Astrocyte of the cerebellum (primary cell): ENCODE measurements at regions not wholly inside any gene's neighbourhood (a gene's known extent, or its start where the extent isn't known, plus 50 kb on each side); places are given as distances from the start of the nearest gene placed in this dataset.

Source experiments
- DNase-seq: peaks from one replicate; pipeline ENCODE4 v3.0.0-alpha.2; 2011; ENCODE audit warnings: low read depth
- H3K4me3 ChIP-seq: 2 replicates; pipeline ENCODE4 v1.5.1; 2011; ENCODE audit warnings: mild to moderate bottlenecking, low read depth, low read length, moderate library complexity
- CTCF ChIP-seq: IDR thresholded peaks from 2 replicates; pipeline ENCODE4 v1.5.1; 2012; ENCODE audit warnings: low read length, low read depth, moderate library complexity, mild to moderate bottlenecking; ENCODE audit errors: missing control alignments
- in situ Hi-C: cut with HindIII; loops from 2 replicates; pipeline ENCODE4 v1.10.0; 2017; ENCODE audit warnings: low sequenced_read_pairs

- in situ Hi-C loops, result loop anchor here (10.0 kb wide), 1 partner anchor 605 kb away; no protein-coding TSS in a partner anchor
- no peak for DNase-seq
- no peak for TF ChIP-seq CTCF
- no peak overlapping the region for H3K4me3 ChIP-seq
Measured at GRCh38 chr21:14879458-14879857, 185.3 kb downstream of the NRIP1 start.

GRCh38 chr21:14878971-14879370, 185.8 kb downstream of the NRIP1 start:
- DNase-seq, result no peak
- H3K4me3 ChIP-seq, result no peak overlapping the region
- in situ Hi-C loops, result loop anchor here (10.0 kb wide), 1 partner anchor 606 kb away; no protein-coding TSS in a partner anchor
- no peak for TF ChIP-seq CTCF

DNA sequence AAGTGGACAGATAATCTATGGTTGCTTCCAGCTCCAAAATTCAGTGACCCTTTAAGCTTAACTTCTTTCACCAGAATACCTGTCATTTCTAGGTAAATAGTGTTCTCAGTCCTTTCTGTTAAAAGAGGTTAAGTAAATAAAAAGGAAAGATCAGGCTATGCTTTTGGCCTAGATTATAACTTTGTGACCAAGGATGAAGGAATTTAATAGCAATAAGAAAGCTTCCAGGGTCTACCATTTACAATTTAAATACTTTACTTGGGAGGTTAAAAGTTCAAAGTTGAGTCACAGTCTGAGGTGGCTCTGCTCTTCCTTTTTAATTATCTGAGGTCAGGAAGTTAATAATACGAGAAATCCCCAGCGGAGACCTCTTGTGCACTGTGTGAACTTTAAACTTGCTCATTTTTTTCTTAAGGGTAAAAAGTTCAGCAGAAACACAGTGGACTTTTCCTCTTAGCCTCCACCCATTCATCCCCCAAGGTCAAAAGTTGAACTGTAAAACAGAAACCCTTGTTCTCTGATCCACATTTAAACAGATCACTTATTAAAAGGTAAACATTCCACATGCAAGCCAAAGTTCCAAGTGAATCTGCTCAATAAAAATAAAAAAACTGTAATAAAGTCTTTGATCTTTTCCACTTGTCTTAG, 187.1 kb downstream of the NRIP1 start:
- no peak for DNase-seq
- no peak overlapping the region for H3K4me3 ChIP-seq
- in situ Hi-C loops, result loop anchor here (10.0 kb wide), 1 partner anchor 607 kb away; no protein-coding TSS in a partner anchor
- no peak for TF ChIP-seq CTCF

- no peak for DNase-seq
- TF ChIP-seq CTCF, result no peak
- in situ Hi-C loops, result loop anchor here (10.0 kb wide), 1 partner anchor 608 kb away; no protein-coding TSS in a partner anchor
- H3K4me3 ChIP-seq, result no peak overlapping the region
Measured at GRCh38 chr21:14876524-14876840, 188.3 kb downstream of the NRIP1 start.

GRCh38 chr21:14875704-14876523, 188.9 kb downstream of the NRIP1 start:
- no peak overlapping the region for H3K4me3 ChIP-seq
- no peak for TF ChIP-seq CTCF
- in situ Hi-C loops, result loop anchor here (10.0 kb wide), 1 partner anchor 609 kb away; no protein-coding TSS in a partner anchor
- DNase-seq, result no peak

GRCh38 chr21:14875186-14875585, 189.6 kb downstream of the NRIP1 start:
- H3K4me3 ChIP-seq, result no peak overlapping the region
- no peak for DNase-seq
- in situ Hi-C loops, result loop anchor here (10.0 kb wide), 1 partner anchor 610 kb away; no protein-coding TSS in a partner anchor
- no peak for TF ChIP-seq CTCF
